ENCODE measurements at regions not wholly inside any gene's neighbourhood (a gene's known extent, or its start where the extent isn't known, plus 50 kb on each side); places are given as distances from the start of the nearest gene placed in this dataset.
"Not testable (repeated sequence)": the region's sequence is repeated elsewhere in the genome, so short reads cannot be mapped to it uniquely, and the experiment has no call there.

- no peak overlapping the region for H3K27ac ChIP-seq (ENCODE audit: low read length)
- H3K36me3 ChIP-seq (ENCODE audit: insufficient read depth, low read depth, low read length), result no peaks in the 10 kb centered on the region
- no peak overlapping the region for H3K4me3 ChIP-seq (ENCODE audit: low read length)
- no peaks in the 10 kb centered on the region for H3K27me3 ChIP-seq (ENCODE audit: insufficient read depth, low read length)
- H3K9me3 ChIP-seq (ENCODE audit: insufficient read depth, low read depth, low read length), result no peaks in the 10 kb centered on the region
- no peak overlapping the region for H3K9ac ChIP-seq (ENCODE audit: low read depth, low read length)
- no peaks in the 10 kb centered on the region for H3K4me1 ChIP-seq (ENCODE audit: insufficient read depth, low read length)
Observed at GRCh38 chr9:25029743-25030142, 484.0 kb upstream of the IZUMO3 start.

GRCh38 chr9:25025686-25026085 is 480.0 kb upstream of the IZUMO3 start:
- H3K27me3 ChIP-seq (ENCODE audit: insufficient read depth, low read length), result no peaks in the 10 kb centered on the region
- no peaks in the 10 kb centered on the region for H3K36me3 ChIP-seq (ENCODE audit: insufficient read depth, low read depth, low read length)
- no peaks in the 10 kb centered on the region for H3K9me3 ChIP-seq (ENCODE audit: insufficient read depth, low read depth, low read length)
- H3K4me3 ChIP-seq (ENCODE audit: low read length), result no peak overlapping the region
- no peaks in the 10 kb centered on the region for H3K4me1 ChIP-seq (ENCODE audit: insufficient read depth, low read length)
- no peak overlapping the region for H3K27ac ChIP-seq (ENCODE audit: low read length)
- no peak overlapping the region for H3K9ac ChIP-seq (ENCODE audit: low read depth, low read length)

GRCh38 chr9:25025156-25025555 is 479.5 kb upstream of the IZUMO3 start:
- Histone ChIP-seq H3K9me3 (ENCODE audit: insufficient read depth, low read depth, low read length) (no peaks in the 10 kb centered on the region), H3K36me3 (ENCODE audit: insufficient read depth, low read depth, low read length) (no peaks in the 10 kb centered on the region), H3K27ac (ENCODE audit: low read length) (no peak overlapping the region), H3K9ac (ENCODE audit: low read depth, low read length) (no peak overlapping the region), H3K4me3 (ENCODE audit: low read length) (no peak overlapping the region), H3K4me1 (ENCODE audit: insufficient read depth, low read length) (no peaks in the 10 kb centered on the region), H3K27me3 (ENCODE audit: insufficient read depth, low read length) (no peaks in the 10 kb centered on the region)

- Histone ChIP-seq H3K4me3 (ENCODE audit: low read length) (no peak overlapping the region), H3K36me3 (ENCODE audit: insufficient read depth, low read depth, low read length) (no peaks in the 10 kb centered on the region), H3K9ac (ENCODE audit: low read depth, low read length) (no peak overlapping the region), H3K4me1 (ENCODE audit: insufficient read depth, low read length) (no peaks in the 10 kb centered on the region), H3K9me3 (ENCODE audit: insufficient read depth, low read depth, low read length) (no peaks in the 10 kb centered on the region), H3K27ac (ENCODE audit: low read length) (no peak overlapping the region), H3K27me3 (ENCODE audit: insufficient read depth, low read length) (no peaks in the 10 kb centered on the region)
Observed at GRCh38 chr9:25017779-25018178, 472.1 kb upstream of the IZUMO3 start.

GRCh38 chr9:25010027-25010662 is 464.4 kb upstream of the IZUMO3 start:
- no peak overlapping the region for H3K4me3 ChIP-seq (ENCODE audit: low read length)
- H3K4me1 ChIP-seq (ENCODE audit: insufficient read depth, low read length), result no peaks in the 10 kb centered on the region
- no peaks in the 10 kb centered on the region for H3K36me3 ChIP-seq (ENCODE audit: insufficient read depth, low read depth, low read length)
- no peak overlapping the region for H3K27ac ChIP-seq (ENCODE audit: low read length)
- H3K9ac ChIP-seq (ENCODE audit: low read depth, low read length), result no peak overlapping the region
- no peaks in the 10 kb centered on the region for H3K27me3 ChIP-seq (ENCODE audit: insufficient read depth, low read length)
- H3K9me3 ChIP-seq (ENCODE audit: insufficient read depth, low read depth, low read length), result no peaks in the 10 kb centered on the region

- H3K27me3 ChIP-seq (ENCODE audit: insufficient read depth, low read length), result no peaks in the 10 kb centered on the region
- H3K36me3 ChIP-seq (ENCODE audit: insufficient read depth, low read depth, low read length), result no peaks in the 10 kb centered on the region
- no peak overlapping the region for H3K27ac ChIP-seq (ENCODE audit: low read length)
- no peaks in the 10 kb centered on the region for H3K9me3 ChIP-seq (ENCODE audit: insufficient read depth, low read depth, low read length)
- no peak overlapping the region for H3K9ac ChIP-seq (ENCODE audit: low read depth, low read length)
- peaks cover 7% of the 10 kb centered on the region; the same call in 1 of the 2 replicates for H3K4me1 ChIP-seq (ENCODE audit: insufficient read depth, low read length)
- H3K4me3 ChIP-seq (ENCODE audit: low read length), result no peak overlapping the region
Observed at GRCh38 chr9:25003686-25004085, 458.0 kb upstream of the IZUMO3 start.

GRCh38 chr9:24986331-24986730 is 440.6 kb upstream of the IZUMO3 start:
- no peak overlapping the region for H3K27ac ChIP-seq (ENCODE audit: low read length)
- H3K9me3 ChIP-seq (ENCODE audit: insufficient read depth, low read depth, low read length), result no peaks in the 10 kb centered on the region
- no peaks in the 10 kb centered on the region for H3K27me3 ChIP-seq (ENCODE audit: insufficient read depth, low read length)
- H3K36me3 ChIP-seq (ENCODE audit: insufficient read depth, low read depth, low read length), result no peaks in the 10 kb centered on the region
- H3K4me1 ChIP-seq (ENCODE audit: insufficient read depth, low read length), result no peaks in the 10 kb centered on the region
- no peak overlapping the region for H3K9ac ChIP-seq (ENCODE audit: low read depth, low read length)
- H3K4me3 ChIP-seq (ENCODE audit: low read length), result no peak overlapping the region

- H3K27ac ChIP-seq (ENCODE audit: low read length); H3K4me1 ChIP-seq (ENCODE audit: insufficient read depth, low read length); H3K27me3 ChIP-seq (ENCODE audit: insufficient read depth, low read length); H3K36me3 ChIP-seq (ENCODE audit: insufficient read depth, low read depth, low read length); H3K9me3 ChIP-seq (ENCODE audit: insufficient read depth, low read depth, low read length); H3K4me3 ChIP-seq (ENCODE audit: low read length); H3K9ac ChIP-seq (ENCODE audit: low read depth, low read length): not testable (repeated sequence)
Observed at GRCh38 chr9:24970780-24971179, 425.1 kb upstream of the IZUMO3 start.

GRCh38 chr9:24961762-24962161 is 416.1 kb upstream of the IZUMO3 start:
- no peak overlapping the region for H3K4me3 ChIP-seq (ENCODE audit: low read length)
- H3K4me1 ChIP-seq (ENCODE audit: insufficient read depth, low read length), result no peaks in the 10 kb centered on the region
- no peaks in the 10 kb centered on the region for H3K9me3 ChIP-seq (ENCODE audit: insufficient read depth, low read depth, low read length)
- no peak overlapping the region for H3K9ac ChIP-seq (ENCODE audit: low read depth, low read length)
- no peak overlapping the region for H3K27ac ChIP-seq (ENCODE audit: low read length)
- H3K27me3 ChIP-seq (ENCODE audit: insufficient read depth, low read length), result no peaks in the 10 kb centered on the region
- no peaks in the 10 kb centered on the region for H3K36me3 ChIP-seq (ENCODE audit: insufficient read depth, low read depth, low read length)

- no peaks in the 10 kb centered on the region for H3K27me3 ChIP-seq (ENCODE audit: insufficient read depth, low read length)
- H3K9ac ChIP-seq (ENCODE audit: low read depth, low read length), result no peak overlapping the region
- no peaks in the 10 kb centered on the region for H3K4me1 ChIP-seq (ENCODE audit: insufficient read depth, low read length)
- no peaks in the 10 kb centered on the region for H3K9me3 ChIP-seq (ENCODE audit: insufficient read depth, low read depth, low read length)
- no peak overlapping the region for H3K27ac ChIP-seq (ENCODE audit: low read length)
- no peak overlapping the region for H3K4me3 ChIP-seq (ENCODE audit: low read length)
- no peaks in the 10 kb centered on the region for H3K36me3 ChIP-seq (ENCODE audit: insufficient read depth, low read depth, low read length)
Observed at GRCh38 chr9:24953070-24953469, 407.4 kb upstream of the IZUMO3 start.

GRCh38 chr9:24939109-24939850 is 393.6 kb upstream of the IZUMO3 start:
- H3K4me1 ChIP-seq (ENCODE audit: insufficient read depth, low read length), result no peaks in the 10 kb centered on the region; the same call in 1 of the 2 replicates
- no peaks in the 10 kb centered on the region for H3K36me3 ChIP-seq (ENCODE audit: insufficient read depth, low read depth, low read length)
- no peaks in the 10 kb centered on the region for H3K9me3 ChIP-seq (ENCODE audit: insufficient read depth, low read depth, low read length)
- H3K4me3 ChIP-seq (ENCODE audit: low read length), result no peak overlapping the region
- no peak overlapping the region for H3K9ac ChIP-seq (ENCODE audit: low read depth, low read length)
- H3K27me3 ChIP-seq (ENCODE audit: insufficient read depth, low read length), result no peaks in the 10 kb centered on the region
- no peak overlapping the region for H3K27ac ChIP-seq (ENCODE audit: low read length)

GRCh38 chr9:24936117-24936516 is 390.4 kb upstream of the IZUMO3 start:
- H3K4me1 ChIP-seq (ENCODE audit: insufficient read depth, low read length), result no peaks in the 10 kb centered on the region; the same call in 1 of the 2 replicates
- no peak overlapping the region for H3K27ac ChIP-seq (ENCODE audit: low read length)
- H3K9ac ChIP-seq (ENCODE audit: low read depth, low read length), result no peak overlapping the region

More at GRCh38 chr9:24936117-24936516, 390.4 kb upstream of the IZUMO3 start:
- Histone ChIP-seq H3K36me3 (ENCODE audit: insufficient read depth, low read depth, low read length) (no peaks in the 10 kb centered on the region), H3K27me3 (ENCODE audit: insufficient read depth, low read length) (no peaks in the 10 kb centered on the region), H3K4me3 (ENCODE audit: low read length) (no peak overlapping the region), H3K9me3 (ENCODE audit: insufficient read depth, low read depth, low read length) (no peaks in the 10 kb centered on the region)
